GM10266 (cell line): ENCODE measurements at regions not wholly inside any gene's neighbourhood (a gene's known extent, or its start where the extent isn't known, plus 50 kb on each side); places are given as distances from the start of the nearest gene placed in this dataset.

Experiments
- DNase-seq: peaks from one replicate; pipeline ENCODE4 v3.0.0; 2012; ENCODE audit errors: extremely low spot score
- CTCF ChIP-seq: IDR thresholded peaks from 2 replicates; pipeline ENCODE4 v1.5.1; 2012; ENCODE audit warnings: mild to moderate bottlenecking, low read depth; ENCODE audit not compliant: control insufficient read depth, insufficient read depth; ENCODE audit errors: missing control alignments

GRCh38 chrX:13469963-13470684, 99.3 kb upstream of the EGFL6 start:
- DNase-seq: no peak
- no peak for TF ChIP-seq CTCF

GRCh38 chrX:13468096-13468495, 101.3 kb upstream of the EGFL6 start:
- no peak for DNase-seq
- TF ChIP-seq CTCF: no peak

- DNase-seq: no peak
- no peak for TF ChIP-seq CTCF
Measured at GRCh38 chrX:13467243-13467642, 102.2 kb upstream of the EGFL6 start.

- no peak for TF ChIP-seq CTCF
Measured at GRCh38 chrX:13464599-13465275, 104.7 kb upstream of the EGFL6 start.

GRCh38 chrX:13463608-13464007, 105.8 kb upstream of the EGFL6 start:
- no peak for DNase-seq
- no peak for TF ChIP-seq CTCF

More at GRCh38 chrX:13464599-13465275, 104.7 kb upstream of the EGFL6 start:
- DNase-seq: no peak

- no peak for TF ChIP-seq CTCF
Measured at GRCh38 chrX:13452283-13452682, 117.1 kb upstream of the EGFL6 start.

GRCh38 chrX:13449441-13449840, 120.0 kb upstream of the EGFL6 start:
- no peak for TF ChIP-seq CTCF
- DNase-seq: no peak

More at GRCh38 chrX:13452283-13452682, 117.1 kb upstream of the EGFL6 start:
- no peak for DNase-seq
